Left forelimb (tissue), 1 donor: ENCODE measurements at regions not wholly inside any gene's neighbourhood (a gene's known extent, or its start where the extent isn't known, plus 50 kb on each side); places are given as distances from the start of the nearest gene placed in this dataset.
"Not testable (repeated sequence)": the region's sequence is repeated elsewhere in the genome, so short reads cannot be mapped to it uniquely, and the experiment has no call there.

Source experiments
- DNase-seq: peaks from one replicate; pipeline ENCODE4 v3.0.0-alpha.2; 2018; ENCODE audit warnings: low spot score

DNA sequence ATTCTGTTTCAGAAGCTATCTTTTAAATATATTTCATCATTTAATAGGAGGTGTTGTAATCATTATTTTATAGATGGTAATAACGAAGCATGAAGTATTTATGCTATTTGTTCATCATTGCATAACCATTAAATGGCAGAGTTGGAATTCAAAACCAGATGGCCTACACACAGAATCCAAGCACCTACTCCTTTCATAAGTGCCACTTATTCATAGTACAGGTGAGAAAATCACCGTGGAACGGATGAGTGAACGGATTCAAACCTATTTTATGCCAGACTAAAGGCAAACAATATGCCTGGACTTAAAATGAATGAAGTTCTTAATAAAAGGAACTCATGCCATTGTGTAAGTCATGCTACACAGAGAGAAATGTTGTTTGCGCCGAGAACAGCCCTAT is 397.9 kb upstream of the ADGRB3 start:
- no peak for DNase-seq

DNA sequence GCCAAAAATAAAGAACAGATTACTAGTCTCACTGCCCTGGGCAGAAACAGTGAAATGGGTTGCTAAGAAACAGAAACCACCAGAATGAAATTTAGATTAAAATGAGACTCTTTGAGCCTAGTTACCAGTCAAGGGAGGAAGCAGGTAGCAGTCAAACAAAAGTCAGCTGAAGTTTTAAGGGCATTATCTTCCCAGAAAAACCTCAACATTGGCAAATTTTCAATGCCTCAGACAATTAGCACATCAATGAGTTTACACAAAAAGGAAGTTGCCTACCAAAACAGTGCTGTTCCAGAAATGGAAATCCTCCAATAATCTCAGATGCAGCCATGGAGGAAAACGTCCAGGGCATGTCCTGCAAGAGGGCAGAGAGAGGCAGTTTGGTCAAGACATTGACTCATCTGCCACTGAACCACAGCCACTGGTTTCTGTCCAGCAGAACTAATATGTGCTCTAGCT is 399.7 kb upstream of the ADGRB3 start:
- no peak for DNase-seq

DNA sequence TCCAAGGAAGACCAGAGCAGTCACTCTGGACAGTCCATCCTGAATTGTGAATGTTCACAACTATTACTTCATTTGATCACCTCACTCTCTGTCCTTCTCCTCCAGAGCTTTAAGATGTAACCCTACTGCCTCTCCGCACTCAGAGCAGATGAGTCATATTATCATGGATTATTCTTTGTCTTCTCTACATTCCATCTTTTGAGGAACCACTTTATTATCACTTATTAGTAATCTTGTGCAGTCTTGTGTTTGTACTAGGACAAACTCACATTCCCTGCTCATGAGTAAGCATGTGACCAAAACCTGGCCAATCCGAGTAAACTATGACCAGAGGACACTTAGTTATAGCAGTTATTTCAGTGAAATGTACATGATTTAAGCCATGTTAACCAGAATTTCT is 401.5 kb upstream of the ADGRB3 start:
- DNase-seq = no peak

DNA sequence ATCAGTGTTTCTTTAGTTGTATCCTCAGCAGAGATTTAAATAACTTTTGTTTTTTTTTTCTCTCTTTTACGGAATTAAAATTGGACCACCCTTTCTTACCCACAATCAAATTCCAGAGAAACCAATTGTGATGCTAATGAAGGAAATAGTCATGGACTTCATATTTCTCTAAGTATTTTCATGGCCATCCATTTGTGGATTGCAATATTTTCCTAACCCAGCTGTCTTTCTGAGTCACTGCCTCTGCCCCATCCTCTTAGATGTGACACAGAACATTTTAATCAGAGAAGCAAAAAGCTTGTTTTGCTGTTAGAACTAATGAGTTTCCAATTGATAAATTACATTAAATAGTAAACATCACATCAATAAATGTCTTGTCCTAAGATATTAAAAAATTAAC is 405.5 kb upstream of the ADGRB3 start:
- DNase-seq = no peak

DNA sequence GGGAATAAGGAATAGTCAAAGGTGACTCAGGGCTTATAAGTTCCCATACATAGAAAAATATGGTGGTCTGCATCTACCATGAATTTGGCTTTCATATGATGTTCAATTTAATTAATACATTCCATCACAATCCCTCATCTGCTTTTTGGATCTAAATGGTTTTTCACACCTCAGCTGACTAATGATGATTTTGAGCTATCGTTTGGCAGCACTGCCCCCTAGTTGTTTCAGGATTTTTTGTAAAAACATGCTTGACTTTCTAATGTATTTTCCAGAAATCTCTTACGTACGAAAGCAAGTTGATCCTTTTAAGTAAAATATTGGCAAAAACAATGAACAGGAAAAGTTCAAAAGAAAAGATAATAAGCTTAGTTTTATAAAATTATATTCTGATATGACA is 408.6 kb upstream of the ADGRB3 start:
- DNase-seq = no peak

DNA sequence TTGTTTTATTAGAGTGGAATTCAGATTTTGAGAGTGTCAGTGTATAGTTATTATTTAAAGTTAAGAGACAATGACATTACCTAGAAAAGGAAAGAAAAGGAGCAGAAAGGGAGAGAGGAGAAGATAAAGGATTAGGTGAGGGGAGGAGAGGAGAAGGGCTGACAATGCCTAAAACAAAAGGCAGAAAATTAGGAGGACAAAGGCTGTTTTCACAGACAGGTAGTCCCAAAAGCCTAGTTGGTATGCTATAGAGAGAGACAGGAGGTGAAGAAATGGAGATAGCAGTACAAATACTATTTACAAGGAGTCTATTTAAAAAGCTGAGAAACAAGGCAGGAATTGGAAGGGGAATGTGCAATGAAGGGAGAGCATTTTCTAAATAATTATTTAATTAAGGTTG is 409.4 kb upstream of the ADGRB3 start:
- no peak for DNase-seq

DNA sequence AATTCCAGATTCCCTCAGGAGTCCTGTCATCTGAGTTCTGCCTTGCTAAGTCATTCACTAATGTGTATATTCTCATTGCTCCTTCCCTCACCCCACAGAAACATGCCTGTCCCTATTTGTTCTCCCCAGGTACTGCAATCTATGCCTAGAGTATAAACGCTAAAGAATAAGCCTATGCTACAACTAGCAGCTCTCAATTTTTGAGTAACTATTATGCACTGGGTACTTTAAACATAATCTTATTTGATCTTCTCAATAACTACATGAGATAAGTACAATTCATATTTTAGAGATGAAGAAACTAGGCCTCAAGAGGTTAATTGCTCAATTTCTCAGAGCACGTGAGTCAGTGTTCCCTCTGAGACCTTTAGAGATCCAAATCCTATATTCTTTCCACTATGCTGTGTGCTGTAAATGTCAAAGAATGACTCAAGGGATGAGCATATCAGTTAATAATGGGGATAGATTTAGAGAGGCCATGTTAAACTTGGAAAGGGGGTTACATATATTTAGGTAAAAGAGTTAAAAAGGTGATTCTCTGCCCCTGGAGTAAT is 423.8 kb upstream of the ADGRB3 start:
- no peak for DNase-seq

DNA sequence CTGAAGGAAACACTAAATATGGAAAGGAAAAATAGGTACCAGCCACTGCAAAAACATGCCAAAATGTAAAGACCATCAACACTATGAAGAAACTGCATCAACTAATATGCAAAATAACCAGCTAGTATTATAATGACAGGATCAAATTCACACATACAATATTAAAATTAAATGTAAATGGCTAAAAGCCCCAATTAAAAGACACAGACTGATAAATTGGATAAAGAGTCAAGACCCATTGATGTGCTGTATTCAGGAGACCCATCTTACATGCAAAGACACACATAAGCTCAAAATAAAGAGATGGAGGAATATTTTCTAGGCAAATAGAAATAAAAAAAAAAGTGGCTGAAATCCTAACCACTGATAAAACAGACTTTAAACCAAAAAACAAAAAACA is 427.5 kb upstream of the ADGRB3 start:
- DNase-seq = not testable (repeated sequence)

DNA sequence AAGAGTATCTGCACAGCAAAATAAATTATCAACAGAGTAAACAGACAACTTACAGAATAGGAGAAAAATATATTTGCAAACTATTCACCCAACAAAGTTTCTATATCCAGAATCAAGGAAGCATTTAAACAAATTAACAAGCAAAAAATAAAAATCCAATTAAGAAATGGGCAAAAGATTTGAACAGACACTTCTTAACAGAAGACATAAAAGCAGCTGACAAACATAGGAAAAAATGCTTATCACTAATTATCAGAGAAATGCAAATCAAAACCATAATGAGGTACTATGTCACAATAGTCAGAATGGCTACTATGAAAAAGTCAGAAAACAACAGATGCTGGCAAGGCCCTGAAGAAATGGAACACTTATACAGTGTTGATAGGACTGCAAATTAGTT is 434.2 kb upstream of the ADGRB3 start:
- DNase-seq = no peak

DNA sequence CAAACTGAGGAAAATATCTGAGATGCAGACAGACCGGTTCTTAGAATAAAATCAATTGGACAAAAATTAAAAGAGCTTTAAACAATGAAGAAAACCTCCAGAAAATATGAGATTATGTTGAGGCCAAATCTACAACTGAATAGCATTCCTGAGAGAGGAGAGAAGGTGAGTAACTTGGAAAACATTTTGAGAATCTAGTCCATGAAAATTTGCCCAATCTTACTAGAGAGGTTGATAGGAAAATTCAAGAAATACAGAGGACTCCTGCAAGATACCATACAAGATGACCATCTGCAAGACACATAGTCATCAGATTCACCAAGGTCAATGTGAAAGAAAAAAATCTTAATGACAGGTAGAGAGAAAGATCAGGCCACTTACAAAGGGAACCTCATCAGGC is 437.7 kb upstream of the ADGRB3 start:
- no peak for DNase-seq

DNA sequence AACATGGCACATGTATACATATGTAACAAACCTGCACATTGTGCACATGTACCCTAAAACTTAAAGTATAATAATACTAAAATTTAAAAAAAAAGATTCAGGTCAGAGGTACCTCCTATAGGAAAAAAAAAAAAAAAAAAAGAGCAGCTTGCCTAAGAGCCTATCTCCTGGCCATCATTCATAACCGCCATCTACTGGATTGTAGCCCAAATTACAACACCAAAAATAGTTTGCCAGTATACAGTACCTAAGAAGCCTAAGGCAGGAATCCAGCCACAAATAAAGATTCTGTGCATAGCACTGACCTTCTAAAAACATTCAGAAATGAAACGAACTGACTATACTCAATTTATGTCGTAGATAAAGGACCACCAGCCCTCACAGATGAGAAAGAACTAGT is 438.4 kb upstream of the ADGRB3 start:
- DNase-seq = no peak

DNA sequence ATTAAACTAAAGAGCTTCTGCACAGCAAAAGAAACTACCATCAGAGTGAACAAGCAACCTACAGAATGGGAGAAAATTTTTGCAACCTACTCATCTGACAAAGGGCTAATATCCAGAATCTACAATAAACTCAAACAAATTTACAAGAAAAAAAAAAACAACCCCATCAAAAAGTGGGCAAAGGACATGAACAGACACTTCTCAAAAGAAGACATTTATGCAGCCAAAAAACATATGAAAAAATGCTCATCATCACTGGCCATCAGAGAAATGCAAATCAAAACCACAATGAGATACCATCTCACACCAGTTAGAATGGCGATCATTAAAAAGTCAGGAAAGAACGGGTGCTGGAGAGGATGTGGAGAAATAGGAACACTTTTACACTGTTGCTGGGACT is 439.3 kb upstream of the ADGRB3 start:
- not testable (repeated sequence) for DNase-seq

DNA sequence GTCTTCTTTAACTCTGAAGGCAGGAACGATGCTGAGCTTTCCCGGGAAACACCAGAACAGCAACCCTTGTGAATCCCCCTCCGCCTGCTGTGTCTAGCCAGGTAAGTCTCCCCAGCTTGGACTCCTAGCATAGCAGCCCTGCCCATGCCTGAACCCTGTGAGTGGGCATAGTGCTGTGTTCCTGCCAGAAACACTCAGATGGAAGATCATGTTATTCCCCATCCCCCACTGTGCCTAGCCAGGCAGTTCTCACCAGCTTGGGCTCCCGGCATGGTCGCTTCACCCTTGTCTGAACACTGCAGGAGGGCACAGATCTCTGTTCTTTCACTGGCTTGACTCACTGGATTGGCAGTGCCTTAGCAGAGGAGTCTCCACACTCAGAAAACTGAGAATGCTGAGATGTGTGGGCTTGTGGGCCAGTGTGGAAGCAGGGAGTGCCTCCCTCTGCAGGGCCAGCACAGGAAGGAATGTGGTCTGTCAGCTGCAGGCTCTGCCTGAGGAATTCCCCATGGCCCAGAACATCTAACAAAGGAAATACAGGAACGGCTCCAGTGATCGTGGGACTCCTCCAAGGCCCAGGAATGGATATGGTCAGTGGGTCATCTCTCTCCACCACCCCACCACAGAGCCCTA is 440.1 kb upstream of the ADGRB3 start:
- DNase-seq = no peak

DNA sequence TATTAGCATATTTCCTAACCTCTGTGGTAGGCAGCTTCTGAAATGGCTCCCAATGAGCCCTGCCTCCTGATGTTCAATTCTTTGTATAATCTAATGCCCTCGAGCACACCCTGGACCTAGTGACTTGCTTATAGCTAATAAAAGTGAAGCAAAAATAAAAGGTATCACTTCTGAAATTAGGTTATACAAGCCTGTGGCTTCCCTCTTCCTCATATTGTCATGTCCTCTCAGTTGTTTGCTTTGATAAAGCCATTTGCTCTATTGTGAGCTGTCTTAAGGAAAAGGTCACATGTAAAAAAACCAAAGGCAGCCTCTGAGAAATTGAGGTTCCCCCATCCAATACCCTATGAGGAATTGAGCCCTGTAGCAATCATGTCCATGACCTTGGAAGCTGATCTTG is 442.1 kb upstream of the ADGRB3 start:
- DNase-seq = no peak

DNA sequence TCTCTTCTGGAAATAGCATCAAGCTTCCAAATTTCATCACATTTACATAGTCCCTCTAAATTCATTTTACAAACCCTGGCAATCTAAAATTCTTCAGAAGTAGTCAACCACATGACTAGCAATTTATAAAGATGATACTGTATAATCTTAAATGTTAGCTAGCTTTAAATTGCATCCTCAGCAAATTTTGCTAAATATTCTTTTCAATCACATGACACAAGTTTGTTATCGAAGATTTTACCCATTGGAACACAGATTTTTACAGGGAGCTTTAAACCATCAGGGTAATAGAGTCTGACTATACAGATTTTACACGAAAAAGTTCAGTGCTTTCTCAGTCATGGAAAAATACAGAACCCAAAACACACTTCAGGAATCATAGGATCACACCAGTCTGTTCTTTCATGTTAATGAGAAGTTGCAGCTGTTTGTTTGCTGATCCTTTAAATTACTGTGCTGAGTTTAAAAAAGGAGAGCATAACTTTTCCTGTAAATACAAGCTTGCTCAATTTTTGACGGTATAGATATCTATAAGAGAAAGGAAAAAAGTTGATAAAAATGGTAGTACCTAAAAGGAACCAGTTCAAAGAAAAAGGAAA is 445.8 kb upstream of the ADGRB3 start:
- no peak for DNase-seq

DNA sequence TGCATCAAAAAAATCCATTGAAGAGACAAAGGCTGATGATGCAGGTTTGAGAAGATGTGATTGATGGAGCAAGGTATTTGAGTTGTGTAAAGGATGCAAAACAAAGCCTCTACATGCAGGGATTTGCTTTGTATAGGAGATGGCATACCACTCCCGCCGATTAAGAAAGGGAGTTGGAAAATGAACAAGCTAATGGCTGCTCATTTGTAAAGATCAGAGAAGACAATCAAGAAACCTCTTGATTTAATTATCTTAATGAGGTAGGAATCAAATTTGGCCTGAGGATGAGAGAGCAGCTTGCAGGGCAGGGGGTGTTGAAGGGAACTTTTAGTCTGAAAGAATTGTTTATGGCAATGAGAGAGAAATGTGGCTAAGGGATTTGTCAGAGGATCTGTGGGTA is 448.2 kb upstream of the ADGRB3 start:
- DNase-seq = no peak

DNA sequence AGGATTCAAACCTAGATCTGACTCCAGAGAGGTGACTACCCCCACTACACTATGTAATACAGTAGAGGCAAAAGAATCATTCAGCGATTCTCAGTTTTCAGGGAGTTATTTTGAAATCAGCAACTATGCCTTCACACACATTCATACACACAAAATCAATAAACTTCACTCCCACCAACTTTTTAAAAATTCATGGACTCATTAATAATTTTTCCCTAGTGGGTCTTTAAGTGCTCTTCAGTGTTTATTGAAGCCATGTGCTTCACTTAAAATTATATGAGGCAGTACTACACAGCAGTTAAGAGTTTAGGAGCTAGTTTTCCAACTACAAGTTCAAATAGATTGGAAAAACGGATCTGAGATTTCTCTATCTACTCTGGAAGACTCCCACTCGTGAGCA is 452.7 kb upstream of the ADGRB3 start:
- DNase-seq = no peak

DNA sequence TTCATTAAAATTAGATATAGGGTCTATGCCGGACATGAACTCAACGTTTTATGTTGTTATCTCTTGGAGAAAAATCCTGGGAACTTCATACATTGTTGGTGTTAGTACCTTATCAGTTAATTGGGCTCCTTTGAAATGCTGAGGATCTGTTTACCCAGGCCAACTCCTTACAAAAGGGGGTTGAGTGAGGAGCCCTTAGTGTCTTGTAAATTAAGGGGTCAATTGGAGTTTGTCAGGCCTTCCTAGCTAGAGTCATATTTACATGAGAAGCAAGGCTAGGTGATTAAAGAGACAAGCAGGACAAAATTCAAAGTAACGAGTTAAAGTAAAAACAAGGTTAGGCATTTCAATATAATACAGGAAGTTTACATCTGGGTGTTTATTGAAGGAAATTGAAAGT is 454.1 kb upstream of the ADGRB3 start:
- not testable (repeated sequence) for DNase-seq

DNA sequence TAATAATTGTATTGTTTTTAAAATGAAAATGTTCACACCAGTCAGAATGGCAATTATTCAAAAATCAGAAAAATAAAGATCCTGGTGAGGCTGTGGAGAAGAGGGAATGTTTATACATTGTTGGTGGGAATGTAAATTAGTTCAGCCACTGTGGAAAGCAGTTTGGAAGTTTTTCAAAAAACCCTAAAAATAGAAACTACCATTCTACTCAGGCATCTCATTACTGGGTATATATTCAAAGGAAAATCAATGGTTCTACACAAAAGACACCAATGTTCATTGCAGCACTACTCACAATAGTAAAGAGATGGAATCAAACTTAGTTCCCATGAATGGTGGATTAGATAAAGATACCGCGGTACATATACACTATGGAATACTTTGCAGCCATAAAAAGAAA is 461.5 kb upstream of the ADGRB3 start:
- DNase-seq = no peak

DNA sequence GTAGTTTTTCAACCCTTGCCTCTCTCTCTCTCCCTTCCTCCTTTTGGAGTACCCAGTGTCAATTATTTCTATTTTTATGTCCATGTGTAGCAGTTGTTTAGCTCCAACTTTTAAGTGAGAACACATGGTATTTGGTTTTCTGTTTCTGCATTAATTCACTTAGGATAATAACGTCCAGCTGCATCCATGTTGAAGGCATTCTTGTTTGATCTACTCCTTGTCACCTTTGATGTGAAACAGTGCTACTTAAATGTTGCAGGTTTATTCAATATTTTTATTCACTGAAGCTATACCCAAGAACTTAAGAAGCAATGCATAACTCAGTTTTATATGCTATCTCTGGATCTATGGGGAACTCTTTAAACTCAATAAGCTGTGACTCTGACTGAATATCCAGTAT is 465.2 kb upstream of the ADGRB3 start:
- DNase-seq = no peak

DNA sequence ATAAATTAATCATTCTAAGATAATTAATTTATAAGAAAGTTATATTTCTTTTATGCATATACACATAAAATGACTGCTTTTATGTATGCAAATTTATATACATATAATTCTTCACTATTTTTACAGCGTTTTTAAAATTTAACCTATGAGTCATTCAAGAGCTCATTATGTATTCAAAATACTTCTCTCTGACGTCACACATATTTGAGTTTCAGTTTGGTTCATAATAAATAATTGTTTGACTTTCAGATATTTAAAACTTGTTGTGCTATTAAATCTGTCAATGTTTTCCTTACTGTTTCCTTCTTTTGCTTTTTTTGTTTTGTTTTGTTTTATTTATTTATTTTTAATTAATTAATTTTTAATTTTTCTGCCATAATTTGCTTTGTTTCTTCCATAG is 467.5 kb upstream of the ADGRB3 start:
- DNase-seq = no peak

DNA sequence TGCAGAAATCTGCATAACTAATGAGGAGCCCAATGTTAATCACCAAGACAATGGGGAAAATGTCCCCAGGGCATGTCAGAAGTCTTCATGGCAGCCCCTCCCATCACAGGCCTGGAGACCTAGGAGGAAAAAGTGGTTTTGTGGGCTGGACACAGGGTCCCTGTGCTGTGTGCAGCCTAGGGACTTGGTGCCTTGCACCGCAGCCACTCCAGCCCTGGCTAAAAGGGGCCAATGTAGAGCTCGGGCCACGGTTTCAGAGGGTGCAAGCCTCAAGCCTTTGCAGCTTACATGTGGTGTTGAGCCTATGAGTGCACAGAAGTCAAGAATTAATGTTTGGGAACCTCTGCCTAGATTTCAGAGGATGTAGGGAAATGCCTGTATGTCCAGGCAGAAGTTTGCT is 474.3 kb upstream of the ADGRB3 start:
- not testable (repeated sequence) for DNase-seq

DNA sequence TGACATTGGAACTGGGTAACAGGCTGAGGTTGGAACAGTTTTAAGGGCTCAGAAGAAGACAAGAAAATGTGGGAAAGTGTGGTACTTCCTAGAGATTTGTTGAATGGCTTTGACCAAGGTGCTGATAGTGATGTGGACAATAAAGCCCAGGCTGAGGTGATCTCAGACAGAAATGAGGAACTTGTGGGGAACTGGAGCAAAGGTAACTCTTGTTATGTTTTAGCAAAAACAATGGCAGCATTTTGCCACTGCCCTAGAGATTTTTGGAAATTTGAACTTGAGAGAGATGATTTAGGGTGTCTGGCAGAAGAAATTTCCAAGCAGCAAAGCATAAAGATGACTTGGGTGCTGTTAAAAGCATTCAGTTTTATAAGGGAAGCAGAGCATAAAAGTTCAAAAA is 474.7 kb upstream of the ADGRB3 start:
- DNase-seq = no peak

DNA sequence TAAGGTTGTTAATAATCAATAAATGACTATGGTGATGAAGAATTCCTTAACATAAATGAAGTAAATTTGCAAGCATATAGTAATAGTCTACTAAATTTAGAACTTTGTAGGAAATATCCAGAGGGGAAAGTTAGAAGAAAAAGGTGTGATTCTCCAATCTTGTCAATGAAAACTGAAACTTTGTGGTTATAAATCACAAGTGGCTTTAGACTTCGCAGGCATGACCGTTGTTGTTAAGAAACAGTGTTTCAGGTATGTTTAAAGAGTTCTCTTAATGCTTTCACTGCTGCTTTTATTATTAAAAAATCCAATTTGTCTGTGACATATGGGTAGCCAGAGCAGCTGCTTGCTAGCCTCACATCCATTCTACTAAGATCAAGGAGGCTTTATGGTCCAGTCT is 475.6 kb upstream of the ADGRB3 start:
- no peak for DNase-seq
